GM19397 (cell line): ENCODE measurements at regions not wholly inside any gene's neighbourhood (a gene's known extent, or its start where the extent isn't known, plus 50 kb on each side); places are given as distances from the start of the nearest gene placed in this dataset.
A peak's percentile ranks its signal among the peaks of the same experiment; 100 is the strongest.
"Not testable (repeated sequence)": the region's sequence is repeated elsewhere in the genome, so short reads cannot be mapped to it uniquely, and the experiment has no call there.

ENCODE experiments used
- ATAC-seq: cut with Tn5 transposase; IDR thresholded peaks from one replicate; pipeline ENCODE4 v1.9.1; 2021; ENCODE audit warnings: mild to moderate bottlenecking, moderate library complexity; ENCODE audit not compliant: unreplicated experiment

DNA sequence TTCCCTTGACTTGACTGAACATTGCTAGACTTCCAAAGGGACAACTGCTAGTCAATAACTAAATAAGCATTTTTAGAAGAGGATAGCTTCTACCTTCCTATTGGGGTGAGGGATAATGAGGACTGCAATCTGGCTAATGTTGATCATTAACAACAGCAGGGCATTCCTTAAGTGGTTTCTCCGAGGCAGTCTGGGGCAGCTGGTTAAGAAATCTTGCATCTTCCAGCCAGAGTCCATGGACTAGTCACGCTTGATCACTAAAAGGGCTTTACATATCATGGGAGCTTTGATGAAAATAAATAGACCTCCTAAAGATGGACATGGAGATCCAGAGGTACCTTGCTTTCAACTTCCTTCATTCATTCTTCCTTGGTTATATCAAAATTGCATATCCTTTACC, 329.4 kb upstream of the ESRRG start:
- no peak for ATAC-seq

DNA sequence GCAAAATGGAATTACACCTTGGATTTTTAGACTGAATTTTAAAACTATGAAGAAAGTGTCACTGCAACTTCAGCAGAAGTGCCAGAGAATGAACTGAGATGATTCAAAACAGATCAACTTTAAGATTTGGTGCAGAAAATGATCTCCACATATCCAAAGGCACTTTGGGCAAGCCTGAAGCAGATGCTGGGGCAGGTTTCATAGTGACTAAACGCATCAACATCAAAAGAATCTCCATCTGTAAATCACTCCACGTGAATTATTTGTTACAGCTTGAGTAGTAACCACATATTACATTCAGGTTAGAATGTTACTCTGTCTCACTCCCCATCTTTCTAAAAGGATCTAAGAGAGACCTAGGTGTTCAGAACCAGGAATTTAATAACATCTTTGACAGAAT, 329.0 kb upstream of the ESRRG start:
- no peak for ATAC-seq

DNA sequence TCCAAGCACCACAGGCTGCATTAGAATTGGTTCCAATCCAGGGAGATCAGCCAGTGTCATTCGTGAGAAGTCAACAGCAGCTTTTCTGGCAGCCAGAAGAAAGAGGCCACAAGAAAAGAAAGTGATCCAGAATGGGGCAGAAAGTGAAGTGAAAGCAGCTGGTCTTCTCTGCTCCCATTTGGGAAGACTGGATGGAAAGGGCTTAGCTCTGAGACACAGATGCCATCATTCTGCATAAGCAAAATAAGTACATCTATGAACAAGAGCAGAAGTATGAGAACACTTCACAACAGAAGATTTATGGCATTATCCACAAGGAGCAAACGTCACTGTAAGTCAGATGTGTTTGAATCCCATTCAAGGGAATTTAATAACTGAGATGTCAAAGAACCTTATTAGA, 326.5 kb upstream of the ESRRG start:
- ATAC-seq, result no peak

DNA sequence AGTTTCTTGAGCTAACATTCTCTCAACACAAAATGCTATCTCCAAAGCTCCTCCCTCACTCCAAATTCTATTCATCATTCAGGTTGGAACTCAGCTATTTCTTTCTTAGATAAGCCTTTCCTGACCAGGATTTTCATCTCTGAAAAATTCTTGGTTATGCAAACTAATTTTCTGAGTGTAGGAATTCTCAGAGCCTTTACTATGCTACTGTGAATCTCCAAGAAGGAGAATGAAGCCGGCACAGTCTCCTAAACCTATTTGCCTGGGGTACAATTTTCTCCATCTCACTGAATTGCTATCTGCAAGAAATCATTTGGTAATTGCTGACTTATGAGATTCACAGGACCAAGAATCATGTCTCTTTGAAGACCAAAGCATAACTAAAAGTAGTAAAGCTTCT, 325.9 kb upstream of the ESRRG start:
- no peak for ATAC-seq

DNA sequence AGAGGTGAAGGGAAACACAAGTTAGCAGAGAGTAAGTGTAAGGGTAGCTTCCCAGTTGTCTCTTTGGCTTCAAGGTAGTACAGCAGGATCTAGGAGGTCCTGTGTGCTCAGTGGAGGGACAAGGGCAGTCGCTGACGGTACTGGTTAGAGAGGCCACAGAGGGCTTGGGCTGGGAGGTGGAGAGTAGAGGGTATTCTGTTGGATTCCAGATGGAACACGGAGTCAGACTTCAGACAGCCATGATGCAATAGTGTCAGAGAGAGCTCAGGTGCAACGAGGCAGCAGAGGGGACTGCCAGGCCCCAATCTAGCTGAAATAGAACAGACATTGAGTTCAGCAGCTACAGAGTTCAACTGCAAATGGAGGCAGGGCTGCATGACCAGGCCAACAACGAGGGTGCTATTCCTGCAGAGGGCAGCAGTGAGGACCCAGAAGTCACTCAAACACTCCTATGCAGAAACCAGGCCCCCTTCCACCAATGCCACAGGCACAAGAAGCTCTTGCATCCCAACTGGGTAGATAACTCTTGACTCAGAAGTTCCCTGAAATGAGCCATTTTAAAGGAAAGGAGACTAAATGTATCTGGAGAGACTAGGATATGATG, 325.0 kb upstream of the ESRRG start:
- ATAC-seq, result peak; percentile 68

DNA sequence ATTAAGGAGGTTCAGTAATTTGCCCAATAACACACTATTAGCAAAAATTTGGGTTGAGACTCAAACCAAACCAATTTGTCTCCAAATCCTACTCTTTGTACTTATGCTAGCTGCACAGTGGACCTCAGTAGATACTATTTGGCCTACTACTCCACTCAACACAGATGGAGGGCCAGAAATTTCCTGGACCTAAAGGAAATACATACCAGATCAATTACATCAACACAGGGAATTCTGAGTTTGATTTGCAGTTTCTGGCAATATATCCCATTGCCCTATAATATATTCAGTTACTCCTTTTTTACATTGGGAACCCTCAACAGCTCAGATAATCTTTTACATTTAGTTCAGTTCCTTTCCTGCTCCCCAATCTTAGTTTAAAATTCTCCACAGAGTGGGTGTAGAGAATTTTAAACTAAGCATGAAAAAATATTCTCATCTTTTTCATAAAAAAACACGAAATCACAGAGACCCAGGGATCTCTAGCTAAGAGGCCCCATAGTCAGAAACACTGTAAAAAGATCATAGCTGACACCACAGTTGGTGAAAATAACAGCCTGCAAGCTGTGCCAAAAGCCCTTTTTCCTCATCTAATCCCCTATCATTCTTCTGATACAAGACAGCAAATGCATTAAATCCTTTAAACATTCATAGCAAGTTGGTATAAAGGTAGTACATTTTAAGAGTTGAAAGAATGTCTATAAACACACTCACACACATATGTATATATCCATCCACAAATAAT, 317.7 kb upstream of the ESRRG start:
- ATAC-seq, result no peak

DNA sequence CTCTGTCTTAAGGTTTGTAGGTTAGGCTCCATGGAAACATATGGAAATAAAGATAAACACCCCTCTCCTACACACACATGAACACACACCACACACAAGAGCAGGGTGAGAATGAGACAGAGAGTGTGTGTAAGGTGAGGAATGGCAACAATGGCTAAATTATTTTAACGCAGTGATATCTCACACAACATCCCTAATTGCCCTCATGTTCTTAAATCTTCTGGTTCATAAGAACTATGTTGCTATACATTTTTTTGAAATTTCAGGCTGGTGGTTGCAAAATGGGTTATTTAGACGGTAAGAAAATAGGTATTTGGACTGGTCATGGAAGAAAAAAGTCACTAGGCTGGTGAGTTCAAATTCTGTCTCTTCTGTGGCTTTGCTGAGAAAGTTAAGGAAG, 316.7 kb upstream of the ESRRG start:
- no peak for ATAC-seq

DNA sequence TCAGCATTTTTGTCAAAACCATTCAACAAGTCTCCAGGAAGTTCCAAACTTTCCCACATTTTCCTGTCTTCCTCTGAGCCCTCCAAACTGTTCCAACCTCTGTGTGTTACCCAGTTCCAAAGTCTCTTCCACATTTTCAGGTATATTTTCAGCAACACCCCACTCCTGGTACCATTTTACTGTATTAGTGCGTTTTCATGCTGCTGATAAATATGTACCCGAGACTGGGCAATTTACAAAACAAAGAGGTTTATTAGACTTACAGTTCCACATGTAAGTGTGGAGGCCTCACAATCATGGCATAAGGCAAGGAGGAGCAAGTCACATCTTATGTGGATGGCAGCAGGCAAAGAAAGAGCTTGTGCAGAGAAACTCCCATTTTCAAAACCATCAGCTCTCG, 315.9 kb upstream of the ESRRG start:
- ATAC-seq, result not testable (repeated sequence)

DNA sequence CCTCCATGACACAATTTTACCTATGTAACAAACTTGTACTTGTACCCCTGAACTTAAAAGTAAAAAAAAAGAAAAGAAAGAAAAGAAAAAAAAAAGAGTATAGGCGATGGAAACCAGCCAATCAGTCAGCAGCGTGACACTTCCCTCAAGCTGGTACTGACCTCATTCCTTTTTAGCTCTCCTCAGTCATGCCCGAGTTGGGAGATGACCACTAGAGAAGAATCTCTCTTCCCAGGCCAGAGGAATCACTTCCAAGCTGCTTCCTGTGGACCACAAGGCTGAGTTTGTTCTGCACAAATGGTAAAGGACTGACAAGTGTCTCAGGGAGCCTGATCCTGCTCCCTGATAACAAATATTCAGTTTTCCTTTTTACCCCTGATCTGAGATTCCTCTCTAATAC, 313.5 kb upstream of the ESRRG start:
- ATAC-seq, result no peak

DNA sequence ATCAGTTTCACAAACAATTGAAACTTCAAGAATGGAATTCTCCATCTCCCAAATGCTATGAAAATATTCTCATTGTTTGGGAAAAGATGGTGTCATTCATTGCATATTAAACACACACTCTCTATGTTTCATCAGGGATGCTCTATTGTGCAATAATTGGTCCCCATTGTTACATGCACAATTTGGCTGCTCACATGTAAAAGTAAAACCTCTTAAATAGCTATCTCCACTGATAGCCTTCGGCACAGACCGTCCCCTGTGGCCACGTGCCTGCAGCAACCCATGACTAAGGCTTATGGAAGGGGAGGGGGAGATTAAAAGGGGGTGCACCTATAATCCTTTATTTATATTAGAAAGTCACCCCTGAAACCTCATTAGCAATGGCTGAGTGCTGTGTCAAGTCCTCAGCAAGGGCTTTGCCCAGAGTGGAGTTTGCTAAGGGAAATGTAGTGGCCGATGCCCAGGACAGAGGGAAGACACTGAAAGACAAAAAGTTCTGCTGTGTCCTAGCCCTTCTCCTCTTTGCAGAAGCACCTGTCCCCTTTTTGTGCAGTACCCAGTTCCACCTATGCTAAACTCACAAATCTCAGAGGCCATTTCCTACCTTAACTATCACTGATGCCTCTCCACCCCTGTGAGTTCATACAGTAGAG, 309.6 kb upstream of the ESRRG start:
- no peak for ATAC-seq

DNA sequence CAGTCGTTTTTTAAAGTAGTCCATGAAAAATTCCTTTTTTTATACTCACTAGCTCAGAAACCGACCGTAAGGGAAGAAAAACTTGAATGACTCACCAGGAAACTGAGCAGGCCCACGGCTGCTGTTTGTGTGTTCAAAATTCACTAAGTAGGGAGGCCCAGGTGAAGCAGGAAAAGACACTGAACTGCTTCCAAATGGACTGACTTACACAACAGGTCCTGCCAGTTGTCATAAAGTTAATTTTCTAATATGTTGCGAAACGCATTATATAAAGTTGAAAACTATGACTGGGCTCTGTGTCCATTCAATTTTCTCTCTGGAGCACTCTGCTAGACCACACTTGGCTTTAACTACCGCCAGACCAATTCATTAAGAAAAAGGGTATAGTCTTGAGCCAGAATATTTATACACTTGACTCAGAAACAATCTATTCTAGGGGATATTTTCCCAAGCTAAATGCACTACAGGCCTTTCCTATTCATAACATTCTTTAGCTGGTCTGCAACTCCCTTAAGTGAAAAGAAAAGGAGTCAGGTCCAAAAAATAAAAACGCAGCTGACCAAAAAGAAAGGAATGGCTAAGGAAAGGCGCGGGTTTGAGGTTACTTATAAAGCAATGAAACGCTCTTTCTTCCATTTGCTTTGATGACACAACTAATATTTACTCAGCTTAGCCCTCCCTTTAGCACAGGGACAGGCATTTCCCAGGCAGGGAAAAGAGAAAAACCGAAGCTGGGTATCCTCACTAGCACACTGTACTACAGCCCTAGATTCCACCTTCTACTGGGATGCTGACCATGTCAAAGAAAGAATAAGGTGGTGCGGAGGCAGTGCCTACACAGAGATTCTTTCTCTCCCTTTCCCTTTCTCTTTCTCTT, 306.3 kb upstream of the ESRRG start:
- no peak for ATAC-seq

DNA sequence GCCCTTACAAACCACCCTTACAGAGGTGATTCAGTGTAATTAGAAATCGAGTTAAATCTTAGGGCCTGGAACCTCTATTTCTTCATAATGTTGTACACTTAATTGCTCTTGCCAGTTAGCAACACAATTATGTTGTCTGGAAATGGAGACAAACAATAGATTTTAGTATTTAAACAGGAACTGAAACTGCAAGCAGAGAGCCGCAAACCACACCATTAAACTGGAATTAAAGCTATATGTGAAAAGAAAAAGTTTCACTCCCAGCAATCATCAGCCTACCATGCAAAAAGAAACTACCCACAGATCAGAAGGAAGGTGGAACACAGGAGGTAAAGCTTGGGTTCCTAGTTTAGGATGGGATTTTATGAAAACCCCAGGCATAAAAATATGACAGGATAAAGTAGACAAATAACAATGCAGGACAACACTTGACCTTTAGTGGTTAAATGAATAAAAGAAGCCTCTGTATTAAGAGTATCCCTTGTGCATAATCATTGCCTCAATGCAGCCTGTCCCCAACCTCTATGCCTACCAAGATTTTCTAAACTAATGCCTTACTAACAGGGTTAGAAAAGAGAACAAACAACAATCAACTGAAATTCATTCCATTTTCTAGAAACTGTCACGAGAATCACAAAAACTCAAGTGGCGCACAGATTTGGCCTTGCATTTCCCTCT, 304.3 kb upstream of the ESRRG start:
- ATAC-seq, result peak; percentile 92

DNA sequence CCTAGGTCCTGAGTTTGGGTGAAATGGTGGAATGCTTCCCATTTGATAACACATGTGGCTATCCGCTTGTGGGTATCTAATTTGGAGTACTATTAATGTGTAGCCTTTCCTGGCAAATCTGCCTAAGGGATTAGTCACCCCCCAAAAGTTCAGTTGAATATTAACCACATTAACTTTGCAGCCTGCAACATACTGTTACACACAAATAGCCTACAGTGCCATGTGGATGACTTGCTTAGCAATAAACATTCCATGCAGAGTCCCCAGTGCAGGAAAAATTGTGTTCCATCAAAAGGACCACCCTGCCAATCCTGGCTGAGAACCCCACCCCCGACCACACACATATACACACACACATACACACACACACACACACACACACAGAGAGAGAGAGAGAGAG, 303.3 kb upstream of the ESRRG start:
- ATAC-seq, result no peak

DNA sequence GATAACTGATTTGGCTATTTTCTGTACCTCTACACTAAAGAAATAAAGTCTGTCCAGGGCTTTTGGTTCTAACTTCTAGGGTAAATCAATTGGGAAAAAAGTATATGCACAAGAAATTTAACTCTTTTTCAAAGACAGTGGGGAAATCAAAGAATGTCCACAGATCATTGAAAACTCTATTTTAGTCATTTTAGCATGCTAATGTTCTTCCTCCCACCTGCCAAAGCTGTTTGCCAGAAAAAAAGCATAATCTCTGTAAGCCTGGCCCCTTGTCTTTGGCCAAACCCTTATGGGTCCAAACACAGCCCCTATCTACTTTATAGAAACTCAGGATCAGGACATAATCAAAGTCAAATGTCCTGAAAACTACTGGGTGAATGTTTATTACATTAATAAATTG, 302.2 kb upstream of the ESRRG start:
- ATAC-seq, result no peak

DNA sequence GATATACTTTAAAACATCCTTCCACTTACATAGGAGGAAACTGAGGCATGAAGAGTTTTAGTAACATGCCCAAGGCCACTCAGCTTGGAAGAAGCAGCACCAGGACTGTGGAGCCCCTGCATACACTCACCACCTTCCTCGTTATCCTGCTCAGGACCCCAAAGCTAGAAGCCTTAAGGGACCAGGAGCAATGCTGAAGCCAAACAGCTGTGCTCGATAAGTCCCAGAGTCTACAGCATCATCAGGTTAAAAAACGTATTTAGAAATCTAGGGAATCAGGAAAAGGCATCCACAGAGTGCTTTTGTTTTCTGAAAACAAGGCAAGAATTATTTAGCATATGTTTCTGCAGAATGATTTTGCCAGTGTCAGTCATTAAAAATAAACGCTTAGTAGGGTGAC, 301.7 kb upstream of the ESRRG start:
- ATAC-seq, result no peak

DNA sequence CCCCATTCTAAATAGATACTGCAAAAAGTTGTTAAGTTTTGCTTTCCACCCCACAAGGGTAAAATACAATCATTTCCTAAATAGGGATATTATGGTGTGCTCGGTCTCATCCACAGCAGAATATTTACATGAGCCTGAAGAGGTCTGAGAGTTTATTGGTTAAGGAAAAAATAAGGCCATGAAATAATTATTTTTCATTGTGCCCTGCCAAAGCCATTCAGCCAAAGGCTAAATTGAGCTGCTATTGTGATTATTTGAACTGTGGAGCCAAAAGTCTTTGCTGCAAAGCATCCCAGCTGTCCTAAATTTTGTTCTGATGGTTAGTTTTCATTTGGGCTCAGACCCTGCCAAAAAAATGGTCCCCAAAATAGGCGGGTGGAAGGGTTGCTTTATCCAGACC, 298.7 kb upstream of the ESRRG start:
- ATAC-seq, result no peak

DNA sequence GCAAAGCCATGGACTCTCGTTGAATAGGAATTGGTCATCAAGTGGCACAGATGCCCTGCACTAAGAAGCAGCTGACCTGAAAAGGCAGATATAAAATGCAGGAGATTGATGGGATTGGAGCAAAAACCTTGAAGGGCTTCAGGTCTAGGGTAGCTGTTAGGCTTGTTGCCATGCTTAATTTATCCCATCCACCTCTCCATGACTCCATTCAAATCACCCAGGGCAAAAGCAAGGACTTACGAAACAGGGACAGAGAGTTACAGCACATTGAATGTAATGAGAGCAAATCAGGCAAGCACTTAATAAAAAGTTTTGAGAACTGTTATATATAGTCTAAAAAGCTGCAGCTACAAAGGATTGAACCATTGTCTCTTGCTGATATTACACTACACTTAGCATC, 298.2 kb upstream of the ESRRG start:
- no peak for ATAC-seq

DNA sequence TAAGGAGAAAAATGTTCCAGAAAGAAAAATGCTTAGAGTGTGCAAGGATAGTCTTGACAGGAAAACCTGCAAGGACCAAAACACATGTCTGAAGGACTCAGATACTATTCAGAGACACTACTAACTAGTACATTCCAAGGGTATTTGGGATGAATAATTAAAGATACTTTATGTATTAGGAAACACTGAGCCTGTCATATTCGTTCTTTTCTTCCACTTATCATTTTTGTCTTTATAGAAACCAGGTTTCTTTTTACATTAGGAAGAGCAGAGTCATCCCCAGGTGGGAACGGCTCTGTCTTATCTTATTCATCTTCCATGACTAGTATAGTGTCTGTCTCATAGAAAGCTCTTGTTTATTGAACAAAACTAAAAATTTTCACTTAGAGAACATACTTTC, 296.2 kb upstream of the ESRRG start:
- no peak for ATAC-seq

DNA sequence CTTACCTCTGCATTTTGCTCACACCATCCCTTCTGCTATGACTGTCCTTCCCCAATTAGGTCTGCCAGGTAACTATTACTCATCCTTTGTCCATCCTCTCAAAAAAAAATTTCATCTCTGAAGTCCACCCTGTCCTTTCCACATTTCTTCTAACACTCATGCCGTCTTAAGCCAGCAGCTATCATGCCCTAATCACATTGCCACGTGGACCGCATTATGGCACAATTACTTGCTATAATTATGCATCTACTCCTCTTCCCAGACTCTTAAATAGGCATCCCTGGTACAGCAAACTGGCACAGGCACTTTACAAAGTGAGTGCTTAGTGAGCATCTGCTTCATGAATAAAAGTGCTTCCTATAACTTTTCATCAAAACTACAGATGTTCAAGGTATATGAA, 295.4 kb upstream of the ESRRG start:
- ATAC-seq, result no peak

DNA sequence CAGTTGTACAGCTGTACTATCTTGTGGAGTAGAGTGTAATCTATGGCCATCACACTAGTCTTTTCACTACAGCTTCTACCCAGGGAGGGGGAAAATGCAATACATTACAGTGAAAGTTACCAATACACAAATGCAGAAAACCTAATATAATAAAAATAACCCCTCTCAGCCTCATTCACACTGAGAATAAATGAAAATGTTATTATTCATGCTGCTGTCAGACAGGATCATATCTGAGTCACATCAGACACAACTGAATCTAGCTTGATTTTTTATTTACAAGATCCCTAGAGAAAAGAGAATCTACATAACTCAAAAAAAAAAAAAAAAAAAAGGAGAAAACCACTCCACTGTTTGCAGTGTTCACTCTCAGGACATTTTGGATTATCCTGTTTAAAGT, 293.9 kb upstream of the ESRRG start:
- no peak for ATAC-seq

DNA sequence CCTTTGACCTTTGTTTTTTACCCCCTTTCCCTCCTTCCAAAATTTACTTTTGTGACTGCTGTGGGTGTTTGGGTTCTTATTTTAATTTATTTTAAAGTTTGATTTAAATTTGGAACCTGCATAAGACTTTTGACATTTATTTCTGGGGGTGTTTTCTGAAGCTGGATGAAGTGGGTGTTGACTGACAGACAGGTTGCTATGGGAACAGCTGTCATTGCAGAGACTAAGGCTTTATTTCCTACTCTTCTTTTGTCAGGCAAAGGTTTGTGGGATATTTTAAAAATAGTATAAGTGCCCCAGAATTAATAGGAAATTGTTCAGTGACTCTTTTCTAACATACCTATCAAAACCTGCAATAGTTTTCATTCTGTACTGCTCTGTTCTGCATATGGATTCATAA, 290.8 kb upstream of the ESRRG start:
- no peak for ATAC-seq
